ENCODE measurements at regions not wholly inside any gene's neighbourhood (a gene's known extent, or its start where the extent isn't known, plus 50 kb on each side); places are given as distances from the start of the nearest gene placed in this dataset.

DNA sequence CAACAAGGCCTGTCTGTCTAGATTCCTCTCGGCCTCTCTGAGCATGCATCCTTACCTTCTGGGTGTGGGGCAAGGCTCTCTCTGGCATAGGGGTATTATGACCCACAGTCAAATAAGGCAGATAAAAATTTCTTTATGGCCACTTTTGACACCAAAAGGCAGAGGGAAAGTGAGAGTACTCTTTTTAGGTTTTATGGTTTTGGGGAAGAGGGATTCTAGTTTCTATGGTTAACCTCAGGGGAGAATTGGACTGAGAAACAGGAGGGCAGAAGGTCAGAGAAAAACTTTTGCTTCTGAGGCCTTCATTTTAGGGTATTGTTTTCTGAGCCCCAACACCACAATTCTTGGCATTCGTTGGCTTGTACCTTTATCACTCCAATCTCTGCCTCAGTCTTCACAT lies 70.0 kb upstream of the CCDC54 start:
- no peak for DNase-seq (ENCODE audit: low read depth, low spot score)

DNA sequence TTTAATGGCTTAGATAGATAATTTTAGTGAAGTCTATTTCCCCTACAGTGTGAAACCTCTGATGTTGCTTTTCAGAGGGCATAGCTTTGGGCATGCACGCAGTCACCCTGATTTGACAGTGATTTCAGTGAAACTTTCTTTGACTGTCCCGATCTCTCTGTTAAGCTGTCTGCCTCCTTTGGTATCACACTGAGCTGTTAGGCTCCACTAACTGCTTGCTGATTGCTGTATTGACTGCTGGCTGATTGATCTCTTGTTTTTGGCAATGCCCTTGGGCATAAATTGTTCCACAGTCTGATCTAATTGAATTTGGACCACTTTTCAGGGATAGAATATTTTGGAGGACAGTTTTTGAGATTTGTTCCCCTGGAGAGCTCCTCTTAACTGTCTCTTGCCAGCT lies 68.5 kb upstream of the CCDC54 start:
- DNase-seq (ENCODE audit: low read depth, low spot score): no peak

GRCh38 chr3:107309312-107309711 lies 67.9 kb upstream of the CCDC54 start:
- DNase-seq (ENCODE audit: low read depth, low spot score): no peak

GRCh38 chr3:107313711-107314110 lies 63.5 kb upstream of the CCDC54 start:
- no peak for DNase-seq (ENCODE audit: low read depth, low spot score)

- no peak for DNase-seq (ENCODE audit: low read depth, low spot score)
These were observed 62.1 kb upstream of the CCDC54 start for GRCh38 chr3:107315141-107315540.

DNA sequence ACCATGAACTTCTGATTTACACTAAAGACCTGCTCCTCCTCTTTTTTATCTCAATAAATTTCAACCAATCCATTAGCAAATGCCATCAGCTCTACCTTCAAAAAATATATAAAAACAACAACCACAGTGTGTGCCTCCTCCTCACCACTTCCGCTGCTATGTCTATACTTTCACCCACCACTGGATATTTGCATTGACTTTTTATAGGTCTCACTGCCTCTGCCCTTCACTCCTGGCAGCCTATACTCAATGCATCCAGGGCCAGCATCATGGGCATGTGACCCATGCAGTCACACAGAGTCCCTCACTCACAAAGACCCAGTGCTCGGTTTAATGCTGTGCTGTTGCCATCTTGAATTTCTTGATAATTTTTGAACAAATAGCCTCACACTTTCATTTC lies 53.5 kb upstream of the CCDC54 start:
- no peak for DNase-seq (ENCODE audit: low read depth, low spot score)

DNA sequence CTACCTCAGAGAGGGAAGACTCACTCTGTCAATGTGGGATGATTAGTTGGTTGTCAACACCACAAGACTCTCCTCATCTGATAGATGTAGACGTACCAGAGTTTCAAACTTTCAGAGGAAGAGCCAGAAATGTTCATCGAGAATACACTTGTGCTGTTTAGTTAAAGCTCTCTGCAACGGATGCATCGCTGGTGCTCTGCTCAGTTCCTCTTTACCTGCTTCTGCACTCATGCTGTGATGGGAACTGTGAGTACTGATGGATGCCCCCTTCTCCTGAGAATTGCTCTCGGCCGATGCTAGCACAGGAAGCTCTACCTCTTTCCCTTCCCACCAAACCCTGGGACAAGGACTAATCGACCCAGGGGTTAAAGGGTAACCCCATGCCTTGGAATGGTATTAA lies 51.8 kb upstream of the CCDC54 start:
- DNase-seq (ENCODE audit: low read depth, low spot score): no peak

All from smooth muscle cell of the brain vasculature (primary cell).